ENCODE measurements at regions not wholly inside any gene's neighbourhood (a gene's known extent, or its start where the extent isn't known, plus 50 kb on each side); places are given as distances from the start of the nearest gene placed in this dataset.

DNA sequence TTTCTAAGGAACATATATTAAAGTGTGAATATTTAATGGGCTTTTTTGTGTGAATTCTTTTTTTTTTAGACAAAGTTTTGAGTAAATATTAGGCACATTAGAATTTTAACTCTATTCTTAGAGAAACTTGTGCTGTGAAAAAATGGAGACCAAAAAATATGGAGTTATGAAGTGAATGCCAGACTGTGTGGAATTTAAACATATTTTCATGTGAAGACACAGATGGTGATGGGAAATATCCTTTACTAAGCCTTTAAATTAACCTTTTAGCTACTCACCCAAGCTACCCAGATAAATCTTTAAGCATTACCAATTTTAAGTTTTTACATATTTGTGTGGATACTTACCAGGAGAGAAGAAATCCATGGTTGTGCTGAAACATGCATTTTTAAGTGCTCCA, 148.8 kb upstream of the OTX2 start:
- H4K20me1 ChIP-seq (replicated peaks; ENCODE audit: control insufficient read depth, insufficient read depth, low read length), result no peaks in the 10 kb centered on the region
- no peaks in the 10 kb centered on the region for H3K9me3 ChIP-seq (replicated peaks; ENCODE audit: control insufficient read depth, insufficient read depth, low read depth, low read length)
- H3K36me3 ChIP-seq (ENCODE audit: control insufficient read depth, insufficient read depth, low read length), result no peaks in the 10 kb centered on the region
- no peak overlapping the region for H2AFZ ChIP-seq (ENCODE audit: low read depth, low read length)
- no peaks in the 10 kb centered on the region for H3K27me3 ChIP-seq (ENCODE audit: control insufficient read depth in 2 of 2, insufficient read depth in 2 of 2, low read length in 2 of 2)
- H3K4me2 ChIP-seq (ENCODE audit: insufficient read depth, low read length), result no peak overlapping the region
- FAIRE-seq (no peak), DNase-seq (ENCODE audit: extremely low read depth in 1 of 4, low spot score in 3 of 4) (no peak), ATAC-seq (no peak)
- CTCF ChIA-PET (ENCODE audit: low intra/inter-chr PET ratio), result no interaction called here
- intact Hi-C loops (cut with micrococcal nuclease), result no loop called here
- TF ChIP-seq U2AF1 (optimal IDR thresholded peaks at IDR 0.05; ENCODE audit: low read depth, low read length) (no peak), MIER1 (IDR thresholded peaks at IDR 0.05; ENCODE audit: low read depth) (no peak)
- no TSS peak for BruUV-seq (replicated peaks)
- in situ Hi-C loops (cut with MboI), result no loop called here
- no peaks in the 10 kb centered on the region for H3K79me2 ChIP-seq (ENCODE audit: control insufficient read depth, insufficient read depth, low read length)
- POLR2A ChIA-PET, result no interaction called here
- no peaks in the 10 kb centered on the region for H3K9me1 ChIP-seq (ENCODE audit: control insufficient read depth, insufficient read depth, low read length)
- H3K4me3 ChIP-seq, result no peak overlapping the region
- H3K9ac ChIP-seq (ENCODE audit: insufficient read depth in 1 of 2, low read depth in 2 of 2, low read length in 2 of 2), result no peak overlapping the region
- H3K4me1 ChIP-seq (replicated peaks in 1 of 2; ENCODE audit: control insufficient read depth in 2 of 2, insufficient read depth in 2 of 2, low read length in 2 of 2), result peaks cover 0 to 9% of the 10 kb centered on the region in 2 experiments; a peak in 4 of 5 replicates
- H3K27ac ChIP-seq (ENCODE audit: extremely low read depth, low read depth, low read length), result no peak overlapping the region

DNA sequence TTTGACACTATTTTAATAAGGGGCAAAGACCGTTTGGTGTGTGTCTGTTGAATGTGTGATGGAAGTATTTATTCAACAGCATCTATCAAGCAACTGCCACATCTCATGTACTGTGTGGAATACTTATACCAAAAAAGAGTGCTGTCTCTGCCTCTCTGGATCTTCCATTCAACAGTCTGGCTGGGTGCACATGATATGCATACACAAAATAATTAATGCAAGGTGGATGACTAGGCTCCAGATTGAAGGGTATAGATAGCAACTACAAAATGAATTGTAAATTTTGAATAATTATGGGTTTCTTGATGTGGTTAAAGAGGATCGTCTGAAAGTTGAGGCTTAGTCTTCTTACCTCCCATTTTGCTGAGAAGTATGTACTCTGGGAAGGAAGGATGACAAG, 145.9 kb upstream of the OTX2 start:
- BruUV-seq (replicated peaks), result no TSS peak
- POLR2A ChIA-PET, result no interaction called here
- no peaks in the 10 kb centered on the region; a peak in 2 of 5 replicates for H3K4me1 ChIP-seq (replicated peaks in 1 of 2; ENCODE audit: control insufficient read depth in 2 of 2, insufficient read depth in 2 of 2, low read length in 2 of 2)
- no peak overlapping the region for H3K4me2 ChIP-seq (ENCODE audit: insufficient read depth, low read length)
- ATAC-seq, result no peak
- FAIRE-seq, result no peak
- H3K79me2 ChIP-seq (ENCODE audit: control insufficient read depth, insufficient read depth, low read length), result no peaks in the 10 kb centered on the region
- no peaks in the 10 kb centered on the region for H3K9me3 ChIP-seq (replicated peaks; ENCODE audit: control insufficient read depth, insufficient read depth, low read depth, low read length)
- H4K20me1 ChIP-seq (replicated peaks; ENCODE audit: control insufficient read depth, insufficient read depth, low read length), result no peaks in the 10 kb centered on the region
- no peak overlapping the region for H3K9ac ChIP-seq (ENCODE audit: insufficient read depth in 1 of 2, low read depth in 2 of 2, low read length in 2 of 2)
- no peak overlapping the region for H2AFZ ChIP-seq (ENCODE audit: low read depth, low read length)
- CTCF ChIA-PET (ENCODE audit: low intra/inter-chr PET ratio), result no interaction called here
- H3K27me3 ChIP-seq (ENCODE audit: control insufficient read depth in 2 of 2, insufficient read depth in 2 of 2, low read length in 2 of 2), result no peaks in the 10 kb centered on the region
- WGBS (ENCODE audit: insufficient coverage, low coverage, missing lambda C conversion rate), result 6% methylated on average over 1 of the region's 2 CpGs
- in situ Hi-C loops (cut with MboI), result no loop called here
- H3K27ac ChIP-seq (ENCODE audit: extremely low read depth, low read depth, low read length), result no peak overlapping the region
- H3K4me3 ChIP-seq, result no peak overlapping the region
- no peaks in the 10 kb centered on the region for H3K36me3 ChIP-seq (ENCODE audit: control insufficient read depth, insufficient read depth, low read length)
- no peak for DNase-seq (ENCODE audit: extremely low read depth in 1 of 4, low spot score in 3 of 4)
- no peaks in the 10 kb centered on the region for H3K9me1 ChIP-seq (ENCODE audit: control insufficient read depth, insufficient read depth, low read length)
- intact Hi-C loops (cut with micrococcal nuclease), result no loop called here
- TF ChIP-seq PML (IDR thresholded peaks at IDR 0.05; ENCODE audit: low read length), result no peak
- TF ChIP-seq HOXB6 (CRISPR knock-in tag; IDR thresholded peaks at IDR 0.05; ENCODE audit: borderline replicate concordance), result no peak
- TF ChIP-seq, protein P1, sequence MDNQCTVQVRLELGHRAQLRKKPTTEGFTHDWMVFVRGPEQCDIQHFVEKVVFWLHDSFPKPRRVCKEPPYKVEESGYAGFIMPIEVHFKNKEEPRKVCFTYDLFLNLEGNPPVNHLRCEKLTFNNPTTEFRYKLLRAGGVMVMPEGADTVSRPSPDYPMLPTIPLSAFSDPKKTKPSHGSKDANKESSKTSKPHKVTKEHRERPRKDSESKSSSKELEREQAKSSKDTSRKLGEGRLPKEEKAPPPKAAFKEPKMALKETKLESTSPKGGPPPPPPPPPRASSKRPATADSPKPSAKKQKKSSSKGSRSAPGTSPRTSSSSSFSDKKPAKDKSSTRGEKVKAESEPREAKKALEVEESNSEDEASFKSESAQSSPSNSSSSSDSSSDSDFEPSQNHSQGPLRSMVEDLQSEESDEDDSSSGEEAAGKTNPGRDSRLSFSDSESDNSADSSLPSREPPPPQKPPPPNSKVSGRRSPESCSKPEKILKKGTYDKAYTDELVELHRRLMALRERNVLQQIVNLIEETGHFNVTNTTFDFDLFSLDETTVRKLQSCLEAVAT (IDR thresholded peaks at IDR 0.05), result no peak
- TF ChIP-seq ZEB2 (IDR thresholded peaks at IDR 0.05), result no peak
- no peak for TF ChIP-seq LEF1 (IDR thresholded peaks at IDR 0.05)
- TF ChIP-seq ETV1 (tag; conservative IDR thresholded peaks at IDR 0.05; ENCODE audit: low read depth), result no peak
- TF ChIP-seq POLR3A (IDR thresholded peaks at IDR 0.05; ENCODE audit: borderline replicate concordance, extremely low read depth, insufficient read depth, insufficient read length), result no peak
- TF ChIP-seq KHSRP (IDR thresholded peaks at IDR 0.05), result no peak
- TF ChIP-seq NFATC3 (IDR thresholded peaks at IDR 0.05), result no peak
- TF ChIP-seq DPF2 (IDR thresholded peaks at IDR 0.05), result no peak
- TF ChIP-seq NUFIP1 (IDR thresholded peaks at IDR 0.05; ENCODE audit: partially characterized antibody), result no peak
- TF ChIP-seq, protein P2, sequence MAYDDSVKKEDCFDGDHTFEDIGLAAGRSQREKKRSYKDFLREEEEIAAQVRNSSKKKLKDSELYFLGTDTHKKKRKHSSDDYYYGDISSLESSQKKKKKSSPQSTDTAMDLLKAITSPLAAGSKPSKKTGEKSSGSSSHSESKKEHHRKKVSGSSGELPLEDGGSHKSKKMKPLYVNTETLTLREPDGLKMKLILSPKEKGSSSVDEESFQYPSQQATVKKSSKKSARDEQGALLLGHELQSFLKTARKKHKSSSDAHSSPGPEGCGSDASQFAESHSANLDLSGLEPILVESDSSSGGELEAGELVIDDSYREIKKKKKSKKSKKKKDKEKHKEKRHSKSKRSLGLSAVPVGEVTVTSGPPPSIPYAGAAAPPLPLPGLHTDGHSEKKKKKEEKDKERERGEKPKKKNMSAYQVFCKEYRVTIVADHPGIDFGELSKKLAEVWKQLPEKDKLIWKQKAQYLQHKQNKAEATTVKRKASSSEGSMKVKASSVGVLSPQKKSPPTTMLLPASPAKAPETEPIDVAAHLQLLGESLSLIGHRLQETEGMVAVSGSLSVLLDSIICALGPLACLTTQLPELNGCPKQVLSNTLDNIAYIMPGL (CRISPR knock-in tag; IDR thresholded peaks at IDR 0.05), result no peak
- no peak for TF ChIP-seq SOX6 (IDR thresholded peaks at IDR 0.05)
- no peak for TF ChIP-seq CREB3 (tag; conservative IDR thresholded peaks at IDR 0.05; ENCODE audit: low read depth)

All from K562 (cell line).